Testis (tissue), 2 donors: ENCODE measurements at regions not wholly inside any gene's neighbourhood (a gene's known extent, or its start where the extent isn't known, plus 50 kb on each side); places are given as distances from the start of the nearest gene placed in this dataset.

ENCODE experiments used
- DNase-seq: peaks from one replicate; pipeline ENCODE4 v3.0.0-alpha.2; 2019
- H3K27ac ChIP-seq, 2 donors: fragments of 200-600 bp; sonication (generic); one replicate each; pipeline ENCODE4 v1.5.1; 2019
- H3K27me3 ChIP-seq: fragments of 200-600 bp; sonication (generic); one replicate; pipeline ENCODE4 v1.5.1; 2019
- H3K36me3 ChIP-seq: fragments of 200-600 bp; sonication (generic); one replicate; pipeline ENCODE4 v1.5.1; 2017; ENCODE audit warnings: low read depth; ENCODE audit errors: missing control alignments
- H3K4me1 ChIP-seq: fragments of 200-600 bp; sonication (generic); one replicate; pipeline ENCODE4 v1.5.1; 2019
- H3K4me3 ChIP-seq, 2 donors: fragments of 200-600 bp; sonication (generic); one replicate each; pipeline ENCODE4 v1.5.1; 2017 to 2019
- H3K9me3 ChIP-seq: fragments of 200-600 bp; sonication (generic); one replicate; pipeline ENCODE4 v1.5.1; 2017
- CTCF ChIP-seq, 3 experiments: fragments of 450-650 bp in 2 of 3; fragments of 200-600 bp in 1 of 3; sonication (generic) in 1 of 3; IDR thresholded peaks; one replicate each; pipeline ENCODE4 v1.5.1; 2016 to 2019; ENCODE audit warnings: antibody characterized with exemption in 3 of 3, mild to moderate bottlenecking in 2 of 3, moderate library complexity in 1 of 3
- POLR2A ChIP-seq: fragments of 450-650 bp; IDR thresholded peaks from one replicate; pipeline ENCODE4 v1.6.1; 2017; ENCODE audit warnings: antibody characterized with exemption, mild to moderate bottlenecking, moderate library complexity
- WGBS, 2 donors: methylation state at CpG; one replicate each; pipeline ENCODE4 v1.1.5; 2018; 5-methylcytosine and 5-hydroxymethylcytosine counted together
- intact Hi-C: fragments of 100-400 bp; cut with DNase I; formaldehyde crosslinking; loops from one replicate; pipeline ENCODE4 v1.15.1; 2023; ENCODE audit warnings: low total_unique reads

GRCh38 chr11:45067966-45068365 lies 78.5 kb upstream of the PRDM11 start:
- no peak overlapping the region for H3K4me3 ChIP-seq
- no peaks in the 10 kb centered on the region for H3K36me3 ChIP-seq
- intact Hi-C loops: no loop called here
- no peaks in the 10 kb centered on the region for H3K9me3 ChIP-seq
- WGBS, 2 donors: 87 to 91% methylated on average over 1 of the region's 1 CpG
- no peaks in the 10 kb centered on the region for H3K4me1 ChIP-seq
- TF ChIP-seq POLR2A: no peak
- no peak for TF ChIP-seq CTCF (IDR thresholded peaks at IDR 0.05)
- no peak overlapping the region for H3K27ac ChIP-seq
- no peak for DNase-seq
- no peaks in the 10 kb centered on the region for H3K27me3 ChIP-seq

GRCh38 chr11:45071232-45071631 lies 75.2 kb upstream of the PRDM11 start:
- Histone ChIP-seq H3K36me3 (no peaks in the 10 kb centered on the region), H3K4me1 (no peaks in the 10 kb centered on the region), H3K27me3 (no peaks in the 10 kb centered on the region), H3K27ac (no peak overlapping the region), H3K9me3 (no peaks in the 10 kb centered on the region), H3K4me3 (no peak overlapping the region)
- TF ChIP-seq CTCF (IDR thresholded peaks at IDR 0.05) (no peak), POLR2A (no peak)
- WGBS, 2 donors: 82 to 95% methylated on average over 1 of the region's 1 CpG
- intact Hi-C loops: no loop called here
- no peak for DNase-seq

- Histone ChIP-seq H3K4me3 (no peak overlapping the region), H3K36me3 (no peaks in the 10 kb centered on the region), H3K4me1 (no peaks in the 10 kb centered on the region), H3K9me3 (no peaks in the 10 kb centered on the region), H3K27me3 (no peaks in the 10 kb centered on the region), H3K27ac (no peak overlapping the region)
- 46 to 80% methylated on average over 7 to 11 of the region's 11 CpGs for WGBS, 2 donors
- TF ChIP-seq CTCF (IDR thresholded peaks at IDR 0.05) (no peak), POLR2A (no peak)
- no peak for DNase-seq
- intact Hi-C loops: no loop called here
Measured at GRCh38 chr11:45073685-45074141, 72.7 kb upstream of the PRDM11 start.

DNA sequence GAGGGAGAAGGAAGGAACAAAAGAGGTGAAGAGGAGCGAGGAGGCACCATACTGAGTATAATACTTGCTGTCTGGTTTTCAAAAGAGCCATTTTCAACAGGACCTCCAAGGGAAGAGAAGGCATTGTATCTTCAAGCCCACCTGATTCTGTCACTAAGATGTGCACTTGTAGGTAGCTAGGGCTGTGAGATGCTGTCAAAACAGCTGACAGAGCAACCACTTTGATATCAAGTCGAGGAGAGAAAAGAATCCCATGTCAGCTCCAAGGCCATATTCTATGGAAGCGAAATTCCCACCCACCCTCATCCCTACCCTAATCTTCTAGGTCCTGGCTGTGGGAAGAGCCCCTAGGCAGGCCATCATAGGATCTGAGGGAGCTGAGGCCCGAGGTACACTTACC lies 70.9 kb upstream of the PRDM11 start:
- no peak for DNase-seq
- TF ChIP-seq POLR2A: no peak
- no peak for TF ChIP-seq CTCF (IDR thresholded peaks at IDR 0.05)
- 80 to 89% methylated on average over 3 to 4 of the region's 4 CpGs for WGBS, 2 donors
- intact Hi-C loops: no loop called here
- Histone ChIP-seq H3K36me3 (no peaks in the 10 kb centered on the region), H3K27ac (no peak overlapping the region), H3K9me3 (no peaks in the 10 kb centered on the region), H3K4me3 (no peak overlapping the region), H3K4me1 (no peaks in the 10 kb centered on the region), H3K27me3 (no peaks in the 10 kb centered on the region)

DNA sequence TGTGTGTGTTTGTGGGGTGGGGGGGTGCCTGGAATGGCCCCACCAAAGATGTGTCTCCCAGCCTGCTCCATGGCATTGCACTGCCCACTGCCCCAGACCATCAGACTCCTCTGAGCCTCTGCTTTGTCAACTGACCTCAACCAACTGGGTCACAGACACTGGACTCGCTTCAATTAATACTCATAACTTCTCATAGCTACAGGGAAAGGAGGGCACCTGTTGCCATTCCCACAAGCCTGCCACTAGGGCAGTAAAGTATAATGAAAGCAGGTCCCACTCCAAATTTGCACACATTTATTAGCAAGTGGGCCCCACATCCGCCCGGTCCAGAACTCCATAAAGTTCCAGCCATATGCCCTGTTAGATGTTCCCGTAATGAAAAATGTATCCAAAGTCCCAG lies 70.5 kb upstream of the PRDM11 start:
- H3K9me3 ChIP-seq: no peaks in the 10 kb centered on the region
- intact Hi-C loops: no loop called here
- no peaks in the 10 kb centered on the region for H3K36me3 ChIP-seq
- no peaks in the 10 kb centered on the region for H3K27me3 ChIP-seq
- H3K4me3 ChIP-seq: no peak overlapping the region
- no peak overlapping the region for H3K27ac ChIP-seq
- 92 to 98% methylated on average over 4 of the region's 4 CpGs for WGBS, 2 donors
- H3K4me1 ChIP-seq: no peaks in the 10 kb centered on the region
- no peak for TF ChIP-seq CTCF (IDR thresholded peaks at IDR 0.05)
- no peak for TF ChIP-seq POLR2A
- DNase-seq: no peak
